SK-N-SH treated with all-trans-retinoic acid at 6 μM for 48 hours (cell line): ENCODE measurements at regions not wholly inside any gene's neighbourhood (a gene's known extent, or its start where the extent isn't known, plus 50 kb on each side); places are given as distances from the start of the nearest gene placed in this dataset.

Experiments
- ARNTL ChIP-seq: fragments of 450-650 bp; formaldehyde crosslinking; IDR thresholded peaks from 2 replicates; pipeline ENCODE4 v1.5.0; 2020; ENCODE audit warnings: low read depth, mild to moderate bottlenecking, moderate library complexity, borderline replicate concordance
- BACH2 ChIP-seq: fragments of 250-450 bp; sonication (Bioruptor Pico); IDR thresholded peaks from 2 replicates; pipeline ENCODE4 v1.9.0; 2021; ENCODE audit warnings: mild to moderate bottlenecking, borderline replicate concordance
- CSDC2 ChIP-seq: fragments of 250-450 bp; sonication (Bioruptor Pico); IDR thresholded peaks from 2 replicates; pipeline ENCODE4 v1.5.0; 2020; ENCODE audit warnings: mild to moderate bottlenecking, moderate library complexity
- ESRRG ChIP-seq: fragments of 250-450 bp; sonication (Bioruptor Pico); IDR thresholded peaks from 2 replicates; pipeline ENCODE4 v1.6.1; 2021; ENCODE audit warnings: mild to moderate bottlenecking
- ISL1 ChIP-seq: fragments of 250-450 bp; sonication (Bioruptor Pico); IDR thresholded peaks from 2 replicates; pipeline ENCODE4 v2.1.2; 2022; ENCODE audit warnings: mild to moderate bottlenecking, moderate library complexity
- PPARA ChIP-seq: fragments of 250-450 bp; sonication (Bioruptor Pico); IDR thresholded peaks from 2 replicates; pipeline ENCODE4 v1.5.0; 2020; ENCODE audit warnings: mild to moderate bottlenecking, borderline replicate concordance
- TCF4 ChIP-seq: fragments of 250-450 bp; sonication (Bioruptor Pico); IDR thresholded peaks from 2 replicates; pipeline ENCODE4 v1.8.0; 2021; ENCODE audit warnings: mild to moderate bottlenecking, moderate library complexity, borderline replicate concordance
- TOX ChIP-seq: fragments of 250-450 bp; sonication (Bioruptor Pico); IDR thresholded peaks from 2 replicates; pipeline ENCODE4 v1.8.0; 2021; ENCODE audit warnings: mild to moderate bottlenecking, moderate library complexity, borderline replicate concordance
- ZFP3 ChIP-seq: fragments of 250-450 bp; sonication (Bioruptor Pico); IDR thresholded peaks from 2 replicates; pipeline ENCODE4 v1.5.0; 2020; ENCODE audit warnings: mild to moderate bottlenecking, moderate library complexity
- ZNF565 ChIP-seq: fragments of 450-650 bp; formaldehyde crosslinking; conservative IDR thresholded peaks from 2 replicates; pipeline ENCODE4 v1.5.0; 2020; ENCODE audit warnings: low read depth, mild to moderate bottlenecking, moderate library complexity
- TF ChIP-seq, protein P1 (sequence below): fragments of 250-450 bp; sonication (Bioruptor Pico); IDR thresholded peaks from 2 replicates; pipeline ENCODE4 v1.8.0; 2021; ENCODE audit warnings: low read depth, mild to moderate bottlenecking, moderate library complexity, borderline replicate concordance
- TF ChIP-seq, protein P2 (sequence below): fragments of 250-450 bp; sonication (Bioruptor Pico); IDR thresholded peaks from 2 replicates; pipeline ENCODE4 v1.8.0; 2020; ENCODE audit warnings: mild to moderate bottlenecking, moderate library complexity, borderline replicate concordance

DNA sequence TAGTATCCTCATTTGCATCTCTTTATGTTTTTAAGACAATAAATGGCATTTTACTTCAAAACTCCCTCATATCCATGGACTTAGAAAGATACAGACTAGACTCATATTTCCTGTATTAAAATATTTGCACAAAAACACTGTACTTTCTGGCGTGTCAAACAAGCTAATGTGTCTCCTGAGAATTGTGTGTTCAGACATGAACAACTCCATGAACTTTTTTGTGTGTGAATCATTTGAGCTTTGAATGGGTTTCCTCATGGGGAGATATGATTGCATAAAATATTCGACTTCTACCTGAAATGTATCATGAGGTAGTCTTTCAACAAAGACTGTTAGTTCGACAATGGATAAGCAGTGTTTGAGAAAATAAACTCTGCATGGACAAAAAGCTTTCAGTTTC is 58.8 kb downstream of the TMEM30B start:
- no peak for TF ChIP-seq PPARA (CRISPR knock-in tag)
- no peak for TF ChIP-seq TCF4
- TF ChIP-seq TOX (CRISPR knock-in tag), result no peak
- TF ChIP-seq BACH2, result no peak
- TF ChIP-seq, protein P1, sequence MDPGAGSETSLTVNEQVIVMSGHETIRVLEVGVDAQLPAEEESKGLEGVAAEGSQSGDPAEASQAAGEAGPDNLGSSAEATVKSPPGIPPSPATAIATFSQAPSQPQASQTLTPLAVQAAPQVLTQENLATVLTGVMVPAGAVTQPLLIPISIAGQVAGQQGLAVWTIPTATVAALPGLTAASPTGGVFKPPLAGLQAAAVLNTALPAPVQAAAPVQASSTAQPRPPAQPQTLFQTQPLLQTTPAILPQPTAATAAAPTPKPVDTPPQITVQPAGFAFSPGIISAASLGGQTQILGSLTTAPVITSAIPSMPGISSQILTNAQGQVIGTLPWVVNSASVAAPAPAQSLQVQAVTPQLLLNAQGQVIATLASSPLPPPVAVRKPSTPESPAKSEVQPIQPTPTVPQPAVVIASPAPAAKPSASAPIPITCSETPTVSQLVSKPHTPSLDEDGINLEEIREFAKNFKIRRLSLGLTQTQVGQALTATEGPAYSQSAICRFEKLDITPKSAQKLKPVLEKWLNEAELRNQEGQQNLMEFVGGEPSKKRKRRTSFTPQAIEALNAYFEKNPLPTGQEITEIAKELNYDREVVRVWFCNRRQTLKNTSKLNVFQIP (CRISPR knock-in tag), result no peak
- no peak for TF ChIP-seq ZFP3 (CRISPR knock-in tag)
- TF ChIP-seq ISL1 (CRISPR knock-in tag), result no peak
- no peak for TF ChIP-seq ESRRG (CRISPR knock-in tag)
- no peak for TF ChIP-seq CSDC2
- TF ChIP-seq, protein P2, sequence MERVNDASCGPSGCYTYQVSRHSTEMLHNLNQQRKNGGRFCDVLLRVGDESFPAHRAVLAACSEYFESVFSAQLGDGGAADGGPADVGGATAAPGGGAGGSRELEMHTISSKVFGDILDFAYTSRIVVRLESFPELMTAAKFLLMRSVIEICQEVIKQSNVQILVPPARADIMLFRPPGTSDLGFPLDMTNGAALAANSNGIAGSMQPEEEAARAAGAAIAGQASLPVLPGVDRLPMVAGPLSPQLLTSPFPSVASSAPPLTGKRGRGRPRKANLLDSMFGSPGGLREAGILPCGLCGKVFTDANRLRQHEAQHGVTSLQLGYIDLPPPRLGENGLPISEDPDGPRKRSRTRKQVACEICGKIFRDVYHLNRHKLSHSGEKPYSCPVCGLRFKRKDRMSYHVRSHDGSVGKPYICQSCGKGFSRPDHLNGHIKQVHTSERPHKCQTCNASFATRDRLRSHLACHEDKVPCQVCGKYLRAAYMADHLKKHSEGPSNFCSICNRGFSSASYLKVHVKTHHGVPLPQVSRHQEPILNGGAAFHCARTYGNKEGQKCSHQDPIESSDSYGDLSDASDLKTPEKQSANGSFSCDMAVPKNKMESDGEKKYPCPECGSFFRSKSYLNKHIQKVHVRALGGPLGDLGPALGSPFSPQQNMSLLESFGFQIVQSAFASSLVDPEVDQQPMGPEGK, result no peak
- no peak for TF ChIP-seq ZNF565
- no peak for TF ChIP-seq ARNTL (CRISPR knock-in tag)
